ENCODE measurements at regions not wholly inside any gene's neighbourhood (a gene's known extent, or its start where the extent isn't known, plus 50 kb on each side); places are given as distances from the start of the nearest gene placed in this dataset.

- H3K27ac Mint-ChIP-seq = no peak overlapping the region
Observed at GRCh38 chr2:150885236-150885635, 376.4 kb downstream of the RBM43 start.

More at GRCh38 chr2:150885236-150885635, 376.4 kb downstream of the RBM43 start:
- Histone ChIP-seq H4K91ac (ENCODE audit: insufficient read length, low read depth, low read length) (no peak overlapping the region), H3K9me3 (ENCODE audit: control insufficient read depth, low read depth, low read length) (no peaks in the 10 kb centered on the region), H3K27ac (ENCODE audit: insufficient read length, low read depth, low read length) (no peak overlapping the region), H3K14ac (ENCODE audit: insufficient read depth, low read length) (no peak overlapping the region), H3K4ac (ENCODE audit: low read depth, low read length) (no peak overlapping the region), H3K79me2 (ENCODE audit: insufficient read depth, low read length) (no peaks in the 10 kb centered on the region), H3K4me2 (ENCODE audit: insufficient read depth, insufficient read length, low read length) (no peak overlapping the region), H3K56ac (ENCODE audit: insufficient read length, low read depth, low read length) (no peak overlapping the region), H3K18ac (ENCODE audit: insufficient read length, low read depth, low read length) (no peak overlapping the region), H2AK5ac (ENCODE audit: insufficient read length, low read length) (no peak overlapping the region), H3K23ac (ENCODE audit: insufficient read length, low read depth, low read length) (no peak overlapping the region), H2BK120ac (ENCODE audit: low read depth, low read length, poor library complexity, severe bottlenecking) (no peak overlapping the region), H2BK15ac (ENCODE audit: low read depth, low read length) (no peak overlapping the region), H4K20me1 (ENCODE audit: control insufficient read depth, insufficient read depth, insufficient read length) (no peaks in the 10 kb centered on the region), H3T11ph (ENCODE audit: low read length) (no peak overlapping the region), H2BK5ac (ENCODE audit: insufficient read length, low read length) (no peak overlapping the region), H3K4me1 (ENCODE audit: insufficient read depth, low read length) (no peaks in the 10 kb centered on the region), H3K23me2 (ENCODE audit: insufficient read length, low read depth, low read length, poor library complexity, severe bottlenecking) (no peaks in the 10 kb centered on the region), H4K5ac (ENCODE audit: insufficient read length, low read depth, low read length) (no peak overlapping the region), H3K27me3 (ENCODE audit: insufficient read depth, low read length) (no peaks in the 10 kb centered on the region), H2BK12ac (ENCODE audit: insufficient read length, low read depth, low read length) (no peak overlapping the region), H3K9ac (ENCODE audit: extremely low read depth, insufficient read length, low read length) (no peak overlapping the region), H2AFZ (ENCODE audit: low read length) (no peak overlapping the region), H4K8ac (replicated peaks; ENCODE audit: insufficient read length, low read depth, low read length) (no peak overlapping the region), H3K79me1 (ENCODE audit: insufficient read depth, low read depth, low read length, poor library complexity, severe bottlenecking) (no peaks in the 10 kb centered on the region), H2BK20ac (ENCODE audit: low read depth, low read length, poor library complexity, severe bottlenecking) (no peak overlapping the region)
- no CpG with 5 or more reads among the region's 1 CpG for whole genome bisulfite sequencing (ENCODE audit: extremely low coverage, insufficient read length, low lambda C conversion rate)
- Mint-ChIP-seq H3K9me3 (peaks cover 0 to 2% of the 10 kb centered on the region in 2 experiments; a peak in 1 of 5 replicates), H3K4me3 (no peak overlapping the region), H3K36me3 (ENCODE audit: insufficient read depth in 1 of 3, low read depth in 3 of 3) (peaks cover 0 to 8% (median 0%) of the 10 kb centered on the region in 3 experiments; a peak in 2 of 7 replicates), H3K27me3 (ENCODE audit: low read depth) (no peaks in the 10 kb centered on the region; the same call in 1 of the 2 replicates), H3K4me1 (peaks cover 4 to 10% of the 10 kb centered on the region in 2 experiments)
- DNase-seq = no peak
- no peak for TF ChIP-seq CTCF (conservative IDR thresholded peaks at IDR 0.05)

Data from H9 (cell line).